H9 (cell line): ENCODE measurements at regions not wholly inside any gene's neighbourhood (a gene's known extent, or its start where the extent isn't known, plus 50 kb on each side); places are given as distances from the start of the nearest gene placed in this dataset.

Source experiments
- DNase-seq: peaks from one replicate; pipeline ENCODE4 v3.0.0-alpha.2; 2017
- H2AFZ ChIP-seq: one replicate; pipeline ENCODE4 v1.6.1; 2013; ENCODE audit warnings: mild to moderate bottlenecking, low read length, control low read depth, moderate library complexity
- H2AK5ac ChIP-seq: 2 replicates; pipeline ENCODE4 v1.6.1; 2013; ENCODE audit warnings: low read length, control low read depth, mixed read lengths; ENCODE audit not compliant: insufficient read length
- H2BK120ac ChIP-seq: one replicate; pipeline ENCODE4 v1.6.1; 2013; ENCODE audit warnings: low read depth, mild to moderate bottlenecking, low read length, control low read depth, inconsistent platforms; ENCODE audit not compliant: poor library complexity, severe bottlenecking
- H2BK12ac ChIP-seq: 2 replicates; pipeline ENCODE4 v1.6.1; 2013; ENCODE audit warnings: low read length, control low read depth, mixed read lengths, low read depth; ENCODE audit not compliant: insufficient read length
- H2BK15ac ChIP-seq: 2 replicates; pipeline ENCODE4 v1.6.1; 2013; ENCODE audit warnings: low read depth, low read length, control low read depth
- H2BK20ac ChIP-seq: one replicate; pipeline ENCODE4 v1.6.1; 2013; ENCODE audit warnings: low read depth, mild to moderate bottlenecking, low read length, control low read depth, inconsistent platforms; ENCODE audit not compliant: poor library complexity, severe bottlenecking
- H2BK5ac ChIP-seq: 2 replicates; pipeline ENCODE4 v1.6.1; 2013; ENCODE audit warnings: low read length, control low read depth, mixed read lengths; ENCODE audit not compliant: insufficient read length
- H3K14ac ChIP-seq: 2 replicates; pipeline ENCODE4 v1.6.1; 2013; ENCODE audit warnings: low read length, control low read depth; ENCODE audit not compliant: insufficient read depth
- H3K18ac ChIP-seq: 2 replicates; pipeline ENCODE4 v1.6.1; 2013; ENCODE audit warnings: low read depth, mild to moderate bottlenecking, mixed read lengths, low read length, control low read depth; ENCODE audit not compliant: insufficient read length
- H3K23ac ChIP-seq: 2 replicates; pipeline ENCODE4 v1.6.1; 2013; ENCODE audit warnings: low read length, control low read depth, mixed read lengths, low read depth; ENCODE audit not compliant: insufficient read length
- H3K23me2 ChIP-seq: 2 replicates; pipeline ENCODE4 v1.6.1; 2013; ENCODE audit warnings: low read depth, mild to moderate bottlenecking, mixed read lengths, low read length, control low read depth; ENCODE audit not compliant: insufficient read length, poor library complexity, severe bottlenecking
- H3K27ac ChIP-seq: 2 replicates; pipeline ENCODE4 v1.5.1; 2013; ENCODE audit warnings: low read length, control low read depth, mixed read lengths, low read depth; ENCODE audit not compliant: insufficient read length
- H3K27me3 ChIP-seq: 2 replicates; pipeline ENCODE4 v1.6.1; 2013; ENCODE audit warnings: low read length, control low read depth, inconsistent platforms; ENCODE audit not compliant: insufficient read depth
- H3K4ac ChIP-seq: 2 replicates; pipeline ENCODE4 v1.6.1; 2013; ENCODE audit warnings: low read depth, mild to moderate bottlenecking, control low read depth, inconsistent platforms, low read length, moderate library complexity
- H3K4me1 ChIP-seq: 2 replicates; pipeline ENCODE4 v1.6.1; 2013; ENCODE audit warnings: low read length, control low read depth, inconsistent platforms; ENCODE audit not compliant: insufficient read depth
- H3K4me2 ChIP-seq: 2 replicates; pipeline ENCODE4 v1.6.1; 2013; ENCODE audit warnings: low read length, control low read depth, mixed read lengths; ENCODE audit not compliant: insufficient read length, insufficient read depth
- H3K56ac ChIP-seq: 2 replicates; pipeline ENCODE4 v1.6.1; 2013; ENCODE audit warnings: low read depth, mild to moderate bottlenecking, mixed read lengths, low read length, control low read depth; ENCODE audit not compliant: insufficient read length
- H3K79me1 ChIP-seq: 2 replicates; pipeline ENCODE4 v1.6.1; 2013; ENCODE audit warnings: low read depth, mild to moderate bottlenecking, moderate library complexity, low read length, control low read depth, inconsistent platforms; ENCODE audit not compliant: insufficient read depth, poor library complexity, severe bottlenecking
- H3K79me2 ChIP-seq: 2 replicates; pipeline ENCODE4 v1.6.1; 2013; ENCODE audit warnings: low read length, control low read depth, inconsistent platforms; ENCODE audit not compliant: insufficient read depth
- H3K9ac ChIP-seq: 2 replicates; pipeline ENCODE4 v1.6.1; 2013; ENCODE audit warnings: low read length, control low read depth, mixed read lengths; ENCODE audit not compliant: insufficient read length; ENCODE audit errors: extremely low read depth
- H3K9me3 ChIP-seq: one replicate; pipeline ENCODE4 v1.6.1; 2013; ENCODE audit warnings: low read depth, low read length, inconsistent platforms; ENCODE audit not compliant: control insufficient read depth
- H3T11ph ChIP-seq: one replicate; pipeline ENCODE4 v1.6.1; 2013; ENCODE audit warnings: mild to moderate bottlenecking, low read length, control low read depth, inconsistent platforms
- H4K20me1 ChIP-seq: one replicate; pipeline ENCODE4 v1.6.1; 2013; ENCODE audit not compliant: control insufficient read depth, insufficient read length, insufficient read depth
- H4K5ac ChIP-seq: 2 replicates; pipeline ENCODE4 v1.6.1; 2013; ENCODE audit warnings: low read depth, mild to moderate bottlenecking, mixed read lengths, low read length, control low read depth; ENCODE audit not compliant: insufficient read length
- H4K8ac ChIP-seq: replicated peaks from 2 replicates; pipeline ENCODE4 v1.6.1; 2013; ENCODE audit warnings: low read length, control low read depth, mixed read lengths, low read depth; ENCODE audit not compliant: insufficient read length
- H4K91ac ChIP-seq: 2 replicates; pipeline ENCODE4 v1.6.1; 2013; ENCODE audit warnings: low read depth, mild to moderate bottlenecking, moderate library complexity, mixed read lengths, low read length, control low read depth; ENCODE audit not compliant: insufficient read length
- H3K27ac Mint-ChIP-seq, 3 experiments: 2 replicates in 2 of 3; 3 replicates in 1 of 3; pipeline ENCODE4 v1.8.0; 2020 to 2021; ENCODE audit warnings: mixed read lengths in 3 of 3, mild to moderate bottlenecking in 1 of 3, moderate library complexity in 1 of 3
- H3K27me3 Mint-ChIP-seq: 2 replicates; pipeline ENCODE4 v1.8.0; 2021; ENCODE audit warnings: low read depth, mild to moderate bottlenecking, moderate library complexity, mixed read lengths
- H3K36me3 Mint-ChIP-seq, 3 experiments: 2 replicates in 2 of 3; 3 replicates in 1 of 3; pipeline ENCODE4 v1.8.0; 2020 to 2021; ENCODE audit warnings: low read depth in 3 of 3, mixed read lengths in 3 of 3; ENCODE audit not compliant: insufficient read depth in 1 of 3
- H3K4me1 Mint-ChIP-seq, 2 experiments: 2 replicates each; pipeline ENCODE4 v1.8.0; 2020; ENCODE audit warnings: mixed read lengths in 2 of 2
- H3K4me3 Mint-ChIP-seq, 2 experiments: 2 replicates in 1 of 2; 3 replicates in 1 of 2; pipeline ENCODE4 v1.8.0; 2020 to 2021; ENCODE audit warnings: mild to moderate bottlenecking in 2 of 2, mixed read lengths in 2 of 2, moderate library complexity in 1 of 2
- H3K9me3 Mint-ChIP-seq, 2 experiments: 2 replicates in 1 of 2; 3 replicates in 1 of 2; pipeline ENCODE4 v1.8.0; 2020; ENCODE audit warnings: mild to moderate bottlenecking in 2 of 2, mixed read lengths in 2 of 2, moderate library complexity in 1 of 2
- WGBS: extraction: QIAGEN DNeasy Blood & Tissue Kit; methylation state at CpG from one replicate; pipeline ENCODE4 v1.1.7; 2013; ENCODE audit warnings: missing lambda C conversion rate, low lambda C conversion rate, mixed read lengths; ENCODE audit not compliant: insufficient read length; ENCODE audit errors: extremely low coverage; 5-methylcytosine and 5-hydroxymethylcytosine counted together
- TF ChIP-seq, protein P1 (sequence below): fragments of 200-600 bp; sonication (generic); conservative IDR thresholded peaks from 3 replicates; pipeline ENCODE4 v1.8.0; 2021; ENCODE audit warnings: antibody characterized with exemption, mild to moderate bottlenecking

DNA sequence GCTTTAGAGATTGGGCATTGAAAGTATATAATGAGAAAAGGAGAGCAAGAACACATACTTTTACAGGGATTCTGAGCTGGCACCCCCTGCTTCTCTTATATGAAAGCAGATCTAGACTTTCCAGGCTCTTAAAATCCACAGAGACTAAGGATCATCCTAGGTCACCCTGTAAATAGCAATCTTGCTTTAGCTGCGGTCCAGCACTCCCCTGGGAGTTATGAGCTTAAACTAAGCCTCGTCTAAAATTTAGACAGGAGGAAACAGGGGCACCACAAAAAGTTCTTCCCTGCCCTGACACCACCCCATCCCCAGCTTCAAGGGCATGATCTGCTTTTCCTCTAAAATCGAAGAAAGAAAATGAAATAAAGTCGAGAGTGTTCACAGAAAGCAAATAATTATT is 143.3 kb upstream of the KCNIP4 start:
- no CpG with 5 or more reads among the region's 4 CpGs for WGBS
- H2BK20ac ChIP-seq = no peak overlapping the region
- no peak overlapping the region for H2AK5ac ChIP-seq
- DNase-seq = no peak
- H4K91ac ChIP-seq = no peak overlapping the region
- no peak overlapping the region for H2BK12ac ChIP-seq
- H3K14ac ChIP-seq = no peak overlapping the region
- TF ChIP-seq, protein P1, sequence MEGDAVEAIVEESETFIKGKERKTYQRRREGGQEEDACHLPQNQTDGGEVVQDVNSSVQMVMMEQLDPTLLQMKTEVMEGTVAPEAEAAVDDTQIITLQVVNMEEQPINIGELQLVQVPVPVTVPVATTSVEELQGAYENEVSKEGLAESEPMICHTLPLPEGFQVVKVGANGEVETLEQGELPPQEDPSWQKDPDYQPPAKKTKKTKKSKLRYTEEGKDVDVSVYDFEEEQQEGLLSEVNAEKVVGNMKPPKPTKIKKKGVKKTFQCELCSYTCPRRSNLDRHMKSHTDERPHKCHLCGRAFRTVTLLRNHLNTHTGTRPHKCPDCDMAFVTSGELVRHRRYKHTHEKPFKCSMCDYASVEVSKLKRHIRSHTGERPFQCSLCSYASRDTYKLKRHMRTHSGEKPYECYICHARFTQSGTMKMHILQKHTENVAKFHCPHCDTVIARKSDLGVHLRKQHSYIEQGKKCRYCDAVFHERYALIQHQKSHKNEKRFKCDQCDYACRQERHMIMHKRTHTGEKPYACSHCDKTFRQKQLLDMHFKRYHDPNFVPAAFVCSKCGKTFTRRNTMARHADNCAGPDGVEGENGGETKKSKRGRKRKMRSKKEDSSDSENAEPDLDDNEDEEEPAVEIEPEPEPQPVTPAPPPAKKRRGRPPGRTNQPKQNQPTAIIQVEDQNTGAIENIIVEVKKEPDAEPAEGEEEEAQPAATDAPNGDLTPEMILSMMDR = no peak
- H3K9me3 ChIP-seq = no peaks in the 10 kb centered on the region
- no peak overlapping the region for H3K23ac ChIP-seq
- Mint-ChIP-seq H3K9me3 (peaks cover 0 to 8% of the 10 kb centered on the region in 2 experiments; a peak in 1 of 5 replicates), H3K36me3 (peaks cover 0 to 3% (median 0%) of the 10 kb centered on the region in 3 experiments; a peak in 3 of 7 replicates), H3K4me3 (no peak overlapping the region), H3K27me3 (peaks cover 4% of the 10 kb centered on the region; the same call in 1 of the 2 replicates), H3K4me1 (peaks cover 4 to 8% of the 10 kb centered on the region in 2 experiments; a peak in 3 of 4 replicates), H3K27ac (no peak overlapping the region; a peak in 1 of 7 replicates)
- H4K8ac ChIP-seq = no peak overlapping the region
- H4K20me1 ChIP-seq = no peaks in the 10 kb centered on the region
- no peak overlapping the region for H3K56ac ChIP-seq
- H2BK5ac ChIP-seq = no peak overlapping the region
- no peak overlapping the region for H3T11ph ChIP-seq
- no peak overlapping the region for H2BK15ac ChIP-seq
- no peak overlapping the region for H2BK120ac ChIP-seq
- H3K9ac ChIP-seq = no peak overlapping the region
- no peaks in the 10 kb centered on the region for H3K4me1 ChIP-seq
- H3K18ac ChIP-seq = no peak overlapping the region
- no peak overlapping the region for H4K5ac ChIP-seq
- no peak overlapping the region for H3K4ac ChIP-seq
- no peaks in the 10 kb centered on the region for H3K79me2 ChIP-seq
- no peaks in the 10 kb centered on the region for H3K27me3 ChIP-seq
- H3K4me2 ChIP-seq = no peak overlapping the region
- no peak overlapping the region for H2AFZ ChIP-seq
- H3K79me1 ChIP-seq = no peaks in the 10 kb centered on the region
- H3K23me2 ChIP-seq = no peaks in the 10 kb centered on the region
- no peak overlapping the region for H3K27ac ChIP-seq
